K562 (cell line): ENCODE measurements at regions not wholly inside any gene's neighbourhood (a gene's known extent, or its start where the extent isn't known, plus 50 kb on each side); places are given as distances from the start of the nearest gene placed in this dataset.

Experiments used
- CTCF ChIP-seq, 3 experiments: IDR thresholded peaks in 2 of 3; conservative IDR thresholded peaks in 1 of 3; 2 replicates each; pipeline ENCODE4 v1.5.1; 2011 to 2012; ENCODE audit warnings: low read length in 3 of 3, mild to moderate bottlenecking in 3 of 3, control low read depth in 2 of 3, improper control_type of control experiment in 1 of 3, inconsistent platforms in 1 of 3, low read depth in 1 of 3, mixed read lengths in 1 of 3, moderate library complexity in 1 of 3; ENCODE audit not compliant: insufficient read depth in 2 of 3
- HCFC1 ChIP-seq: IDR thresholded peaks from 2 replicates; pipeline ENCODE4 v1.6.1; 2012; ENCODE audit warnings: low read depth, low read length, improper control_type of control experiment
- JUND ChIP-seq, 2 experiments: IDR thresholded peaks; 2 replicates in 1 of 2; 3 replicates in 1 of 2; pipeline ENCODE4 v1.6.1; 2011; ENCODE audit warnings: borderline replicate concordance in 2 of 2, low read depth in 2 of 2, low read length in 2 of 2, improper control_type of control experiment in 1 of 2, missing biosample characterization in 1 of 2, missing genetic modification characterization in 1 of 2, missing genetic modification reagents in 1 of 2
- KDM5B ChIP-seq: fragments of 200-600 bp; sonication (generic); IDR thresholded peaks from 2 replicates; pipeline ENCODE4 v1.6.1; 2012; ENCODE audit warnings: low read depth, mild to moderate bottlenecking, moderate library complexity, low read length, control low read depth, inconsistent platforms; ENCODE audit not compliant: insufficient replicate concordance
- NR1H2 ChIP-seq: sonication (generic); formaldehyde crosslinking; IDR thresholded peaks from 2 replicates; pipeline ENCODE4 v1.4.0; 2020; ENCODE audit warnings: mild to moderate bottlenecking, missing genetic modification reagents
- SMAD3 ChIP-seq: fragments of 450-650 bp; formaldehyde crosslinking; conservative IDR thresholded peaks from 2 replicates; pipeline ENCODE4 v1.4.0; 2020; ENCODE audit warnings: mild to moderate bottlenecking
- SP1 ChIP-seq: sonication (generic); formaldehyde crosslinking; IDR thresholded peaks from 2 replicates; pipeline ENCODE4 v1.8.1; 2022; ENCODE audit warnings: mild to moderate bottlenecking, missing genetic modification reagents
- TAF7 ChIP-seq: fragments of 450-650 bp; IDR thresholded peaks from 2 replicates; pipeline ENCODE4 v1.6.1; 2016; ENCODE audit warnings: missing genetic modification characterization, missing compliant biosample characterization
- ZBTB43 ChIP-seq: sonication (generic); formaldehyde crosslinking; IDR thresholded peaks from 2 replicates; pipeline ENCODE4 v1.8.0; 2023; ENCODE audit warnings: mild to moderate bottlenecking, missing genetic modification reagents
- ZNF253 ChIP-seq: fragments of 250-450 bp; sonication (Bioruptor Pico); conservative IDR thresholded peaks from 2 replicates; pipeline ENCODE4 v1.6.1; 2021; ENCODE audit warnings: mild to moderate bottlenecking
- TF ChIP-seq, protein P1 (sequence below), 2 experiments: fragments of 450-650 bp in 1 of 2; sonication (generic) in 1 of 2; formaldehyde crosslinking in 1 of 2; IDR thresholded peaks in 1 of 2; conservative IDR thresholded peaks in 1 of 2; 2 replicates each; pipeline versions ENCODE4 v1.6.1 to v1.8.1; 2016 to 2023; ENCODE audit warnings: mild to moderate bottlenecking in 2 of 2, moderate library complexity in 2 of 2, inconsistent platforms in 1 of 2, missing genetic modification reagents in 1 of 2
- TF ChIP-seq, protein P2 (sequence below): sonication (generic); formaldehyde crosslinking; IDR thresholded peaks from 2 replicates; pipeline ENCODE4 v1.9.0; 2022; ENCODE audit warnings: mild to moderate bottlenecking, missing genetic modification reagents

DNA sequence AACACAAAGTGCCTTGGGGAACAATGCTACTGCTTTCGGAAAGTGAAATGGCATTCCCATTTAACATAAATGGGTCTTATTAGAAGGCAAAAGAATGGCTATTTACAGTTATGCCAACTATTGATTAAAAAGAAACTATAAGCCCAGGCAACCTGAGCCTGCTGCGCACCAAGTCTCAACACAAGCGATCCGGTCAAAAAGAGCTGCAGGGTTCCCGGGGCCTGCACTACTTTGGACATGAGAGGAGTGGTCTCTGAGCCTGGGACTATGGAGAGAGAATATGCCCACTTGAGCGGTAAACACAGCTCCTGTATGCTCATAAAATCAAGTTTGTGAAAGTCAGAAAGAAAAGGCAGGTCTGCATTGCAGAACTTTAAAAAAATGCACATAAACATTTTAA lies 660.7 kb downstream of the EFNA5 start:
- TF ChIP-seq NR1H2 (no peak), CTCF (IDR thresholded peaks at IDR 0.05 in 2 of 3, conservative IDR thresholded peaks at IDR 0.05 in 1 of 3; ENCODE audit: insufficient read depth in 2 of 3, low read depth in 1 of 3, low read length in 3 of 3) (no peak), ZBTB43 (CRISPR knock-in tag) (no peak), TAF7 (no peak), SMAD3 (no peak), SP1 (no peak), KDM5B (no peak), ZNF253 (CRISPR knock-in tag) (no peak), HCFC1 (no peak), JUND (IDR thresholded peaks at IDR 0.05; ENCODE audit: borderline replicate concordance, low read depth, low read length) (no peak), JUND (tag; IDR thresholded peaks at IDR 0.05; ENCODE audit: borderline replicate concordance, low read depth, low read length) (no peak)
- TF ChIP-seq, protein P1, sequence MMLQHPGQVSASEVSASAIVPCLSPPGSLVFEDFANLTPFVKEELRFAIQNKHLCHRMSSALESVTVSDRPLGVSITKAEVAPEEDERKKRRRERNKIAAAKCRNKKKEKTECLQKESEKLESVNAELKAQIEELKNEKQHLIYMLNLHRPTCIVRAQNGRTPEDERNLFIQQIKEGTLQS (IDR thresholded peaks at IDR 0.05) = no peak
- TF ChIP-seq, protein P1 (CRISPR knock-in tag; conservative IDR thresholded peaks at IDR 0.05) = no peak
- TF ChIP-seq, protein P2, sequence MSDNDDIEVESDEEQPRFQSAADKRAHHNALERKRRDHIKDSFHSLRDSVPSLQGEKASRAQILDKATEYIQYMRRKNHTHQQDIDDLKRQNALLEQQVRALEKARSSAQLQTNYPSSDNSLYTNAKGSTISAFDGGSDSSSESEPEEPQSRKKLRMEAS (CRISPR knock-in tag) = no peak
